IMR-90 (cell line): ENCODE measurements at regions not wholly inside any gene's neighbourhood (a gene's known extent, or its start where the extent isn't known, plus 50 kb on each side); places are given as distances from the start of the nearest gene placed in this dataset.

ENCODE experiments used
- ATAC-seq: fragments of 200-7000 bp; cut with Tn5 transposase; 2 replicates; pipeline ENCODE4 v1.9.1; 2020; ENCODE audit warnings: low read depth, mild to moderate bottlenecking, moderate library complexity
- BruUV-seq: library from RNA; stranded (reverse); fragments of 400-500 nt; replicated peaks from 2 replicates; lab custom pipeline; 2021; lab: Mats Ljungman, UMichigan
- CTCF ChIA-PET: fragments of 300-600 bp; formaldehyde crosslinking; extraction: SDS; loops from one replicate; lab custom pipeline; 2021; ENCODE audit warnings: antibody characterized with exemption; lab: Yijun Ruan, JAX
- POLR2A ChIA-PET: fragments of 300-600 bp; sonication (Branson Sonifier 250); formaldehyde crosslinking; loops from one replicate; lab custom pipeline; 2022; ENCODE audit warnings: antibody characterized with exemption; ENCODE audit not compliant: unreplicated experiment; lab: Charles Lee
- DNase-seq: peaks from one replicate; pipeline ENCODE4 v3.0.0; 2013
- H2AFZ ChIP-seq: replicated peaks from 2 replicates; pipeline ENCODE3; 2013; ENCODE audit warnings: low read length, mild to moderate bottlenecking; ENCODE audit not compliant: poor library complexity
- H2AK5ac ChIP-seq: 2 replicates; pipeline ENCODE4 v1.6.1; 2013; ENCODE audit warnings: low read depth, low read length, inconsistent platforms
- H2AK9ac ChIP-seq: replicated peaks from 2 replicates; pipeline ENCODE3; 2013; ENCODE audit warnings: mild to moderate bottlenecking, low read depth, low read length, moderate library complexity; ENCODE audit not compliant: poor library complexity
- H2BK120ac ChIP-seq: 2 replicates; pipeline ENCODE4 v1.6.1; 2013; ENCODE audit warnings: low read depth, low read length, inconsistent platforms
- H2BK15ac ChIP-seq: 3 replicates; pipeline ENCODE4 v1.6.1; 2013; ENCODE audit warnings: low read depth, low read length, inconsistent platforms
- H2BK20ac ChIP-seq: 2 replicates; pipeline ENCODE4 v1.6.1; 2013; ENCODE audit warnings: low read depth, mild to moderate bottlenecking, inconsistent platforms, low read length, moderate library complexity
- H2BK5ac ChIP-seq: 2 replicates; pipeline ENCODE4 v1.6.1; 2013; ENCODE audit warnings: mild to moderate bottlenecking, low read depth, low read length, inconsistent platforms; ENCODE audit not compliant: poor library complexity, severe bottlenecking
- H3K14ac ChIP-seq: replicated peaks from 2 replicates; pipeline ENCODE4 v1.6.1; 2013; ENCODE audit warnings: low read depth, low read length, inconsistent platforms
- H3K18ac ChIP-seq: 2 replicates; pipeline ENCODE4 v1.6.1; 2013; ENCODE audit warnings: low read depth, low read length, control low read depth
- H3K23ac ChIP-seq: 2 replicates; pipeline ENCODE4 v1.6.1; 2013; ENCODE audit warnings: low read depth, low read length, inconsistent platforms
- H3K27ac ChIP-seq: 2 replicates; pipeline ENCODE4 v1.5.1; 2013; ENCODE audit warnings: mild to moderate bottlenecking, control low read depth, low read length; ENCODE audit not compliant: insufficient read depth
- H3K27me3 ChIP-seq: 2 replicates; pipeline ENCODE4 v1.6.1; 2013; ENCODE audit warnings: low read length; ENCODE audit not compliant: control insufficient read depth, insufficient read depth
- H3K36me3 ChIP-seq: 2 replicates; pipeline ENCODE4 v1.6.1; 2013; ENCODE audit warnings: low read length, mixed read lengths; ENCODE audit not compliant: control insufficient read depth, insufficient read depth
- H3K4ac ChIP-seq: 2 replicates; pipeline ENCODE4 v1.6.1; 2013; ENCODE audit warnings: low read depth, low read length, inconsistent platforms
- H3K4me1 ChIP-seq: 2 replicates; pipeline ENCODE4 v1.6.1; 2013; ENCODE audit warnings: low read length, mixed read lengths; ENCODE audit not compliant: control insufficient read depth, insufficient read depth
- H3K4me2 ChIP-seq: 2 replicates; pipeline ENCODE4 v1.6.1; 2013; ENCODE audit warnings: low read depth, mild to moderate bottlenecking, control low read depth, low read length, moderate library complexity
- H3K4me3 ChIP-seq: 2 replicates; pipeline ENCODE4 v1.5.1; 2013; ENCODE audit warnings: low read depth, mild to moderate bottlenecking, control low read depth, low read length, moderate library complexity; ENCODE audit not compliant: insufficient read depth
- H3K56ac ChIP-seq: 2 replicates; pipeline ENCODE4 v1.6.1; 2013; ENCODE audit warnings: low read length, inconsistent platforms; ENCODE audit not compliant: insufficient read depth; ENCODE audit errors: extremely low read depth
- H3K79me1 ChIP-seq, 2 experiments: 2 replicates each; pipeline ENCODE4 v1.6.1; 2013; ENCODE audit warnings: low read length in 2 of 2, inconsistent platforms in 1 of 2, low read depth in 1 of 2
- H3K9ac ChIP-seq: 2 replicates; pipeline ENCODE4 v1.6.1; 2013; ENCODE audit warnings: low read depth, low read length, control low read depth
- H3K9me1 ChIP-seq: 2 replicates; pipeline ENCODE4 v1.6.1; 2013; ENCODE audit warnings: low read length, inconsistent platforms; ENCODE audit not compliant: insufficient read depth
- H3K9me3 ChIP-seq: 2 replicates; pipeline ENCODE4 v1.6.1; 2013; ENCODE audit warnings: low read length; ENCODE audit not compliant: control insufficient read depth, insufficient read depth
- H4K20me1 ChIP-seq: 2 replicates; pipeline ENCODE4 v1.6.1; 2013; ENCODE audit warnings: low read length, inconsistent platforms; ENCODE audit not compliant: insufficient read depth
- H4K5ac ChIP-seq: 2 replicates; pipeline ENCODE4 v1.6.1; 2013; ENCODE audit warnings: mild to moderate bottlenecking, low read depth, low read length, control low read depth
- H4K8ac ChIP-seq, 2 experiments: 2 replicates each; pipeline ENCODE4 v1.6.1; 2013; ENCODE audit warnings: low read depth in 2 of 2, low read length in 2 of 2, control low read depth in 1 of 2, inconsistent platforms in 1 of 2
- H4K91ac ChIP-seq: 2 replicates; pipeline ENCODE4 v1.6.1; 2013; ENCODE audit warnings: low read depth, low read length, inconsistent platforms; ENCODE audit not compliant: insufficient read depth
- MAFK ChIP-seq: IDR thresholded peaks from 2 replicates; pipeline ENCODE4 v1.6.1; 2012; ENCODE audit warnings: low read depth, low read length, improper control_type of control experiment
- MXI1 ChIP-seq: IDR thresholded peaks from 2 replicates; pipeline ENCODE4 v1.6.1; 2012; ENCODE audit warnings: low read depth, mild to moderate bottlenecking, low read length, moderate library complexity, borderline replicate concordance
- SMC3 ChIP-seq: fragments of 150-350 bp; IDR thresholded peaks from 2 replicates; pipeline ENCODE4 v1.6.1; 2016; ENCODE audit warnings: low read depth, mild to moderate bottlenecking, antibody characterized with exemption, low read length, moderate library complexity
- WGBS, 2 experiments: methylation state at CpG; one replicate each; pipeline versions ENCODE4 v1.1.5 to v1.1.7; 2013; ENCODE audit warnings: missing lambda C conversion rate in 2 of 2; ENCODE audit not compliant: insufficient read length in 1 of 2; ENCODE audit errors: extremely low coverage in 2 of 2; 5-methylcytosine and 5-hydroxymethylcytosine counted together
- dilution Hi-C: fragments of 300-500 bp; cut with HindIII; formaldehyde crosslinking; loops from one replicate; pipeline ENCODE4 v1.14.3; 2018; ENCODE audit warnings: low sequenced_read_pairs; ENCODE audit not compliant: unreplicated experiment
- in situ Hi-C: fragments of 300-500 bp; cut with MboI; formaldehyde crosslinking; loops from 3 replicates; pipeline ENCODE4 v1.14.3; 2019; ENCODE audit warnings: low sequenced_read_pairs, inconsistent platforms, mixed read lengths
- intact Hi-C: fragments of 100-400 bp; cut with micrococcal nuclease; formaldehyde crosslinking; loops from 2 replicates; pipeline ENCODE4 v1.10.0; 2022

DNA sequence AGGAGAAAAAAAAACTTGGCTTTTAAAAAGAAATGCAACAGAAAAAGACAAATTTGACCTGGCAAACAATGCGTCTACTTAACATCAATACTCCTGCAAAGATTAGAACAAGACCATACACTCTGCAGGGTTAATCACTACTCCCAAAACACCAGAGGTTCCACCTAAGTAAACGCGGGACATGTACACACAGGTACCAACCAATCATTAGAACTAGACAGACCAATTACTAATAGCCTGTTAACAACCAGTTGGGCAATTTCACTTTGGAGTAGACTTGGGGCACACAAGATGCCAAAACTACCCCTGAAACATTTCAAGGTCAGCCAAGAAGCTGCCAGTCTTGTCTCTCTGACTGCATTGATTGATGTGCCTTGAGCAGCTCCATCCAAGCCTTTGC is 125.8 kb downstream of the RRAGC start:
- Histone ChIP-seq H4K5ac (no peak overlapping the region), H3K4me3 (no peak overlapping the region), H4K20me1 (no peaks in the 10 kb centered on the region), H3K36me3 (no peaks in the 10 kb centered on the region), H3K18ac (no peak overlapping the region), H2BK5ac (no peak overlapping the region), H3K4me2 (no peak overlapping the region), H2BK120ac (no peak overlapping the region), H2AK9ac (no peak overlapping the region), H3K14ac (no peak overlapping the region), H3K9ac (no peak overlapping the region), H3K79me1 (no peaks in the 10 kb centered on the region), H2BK20ac (no peak overlapping the region), H3K56ac (no peak overlapping the region), H3K9me1 (no peaks in the 10 kb centered on the region), H4K91ac (no peak overlapping the region), H2AFZ (no peak overlapping the region), H3K27ac (no peak overlapping the region), H2BK15ac (no peak overlapping the region), H4K8ac (no peak overlapping the region), H3K4me1 (0 out of 2 replicates have a peak, but pooled peaks cover 1% of the 10 kb centered on the region), H3K23ac (no peak overlapping the region), H3K4ac (no peak overlapping the region), H3K27me3 (no peaks in the 10 kb centered on the region; the same call in none of the 2 replicates), H2AK5ac (no peak overlapping the region), H3K9me3 (no peaks in the 10 kb centered on the region)
- dilution Hi-C loops, result no loop called here
- BruUV-seq, result no TSS peak
- no peak for ATAC-seq
- POLR2A ChIA-PET, result no interaction called here
- TF ChIP-seq MAFK, result no peak
- no peak for TF ChIP-seq SMC3
- TF ChIP-seq MXI1, result no peak
- WGBS, 2 experiments, result 65% methylated on average over 2 of the region's 3 CpGs; no CpG with 5 or more reads in 1 of the 2 experiments
- DNase-seq, result no peak
- in situ Hi-C loops, result no loop called here
- intact Hi-C loops, result no loop called here
- CTCF ChIA-PET, result no interaction called here
